K562 (cell line): ENCODE measurements at regions not wholly inside any gene's neighbourhood (a gene's known extent, or its start where the extent isn't known, plus 50 kb on each side); places are given as distances from the start of the nearest gene placed in this dataset.

ENCODE experiments used
- CREB1 ChIP-seq, 2 experiments: sonication (generic) in 1 of 2; formaldehyde crosslinking in 1 of 2; IDR thresholded peaks; 2 replicates each; pipeline versions ENCODE4 v1.6.1 to v1.8.0; 2012 to 2022; ENCODE audit warnings: inconsistent platforms in 1 of 2, mild to moderate bottlenecking in 1 of 2, missing genetic modification reagents in 1 of 2, moderate library complexity in 1 of 2
- CTCF ChIP-seq, 3 experiments: IDR thresholded peaks in 2 of 3; conservative IDR thresholded peaks in 1 of 3; 2 replicates each; pipeline ENCODE4 v1.5.1; 2011 to 2012; ENCODE audit warnings: low read length in 3 of 3, mild to moderate bottlenecking in 3 of 3, control low read depth in 2 of 3, improper control_type of control experiment in 1 of 3, inconsistent platforms in 1 of 3, low read depth in 1 of 3, mixed read lengths in 1 of 3, moderate library complexity in 1 of 3; ENCODE audit not compliant: insufficient read depth in 2 of 3
- FOXA1 ChIP-seq: fragments of 450-650 bp; IDR thresholded peaks from 2 replicates; pipeline ENCODE4 v1.6.1; 2016; ENCODE audit warnings: mild to moderate bottlenecking, borderline replicate concordance
- HDGF ChIP-seq: fragments of 450-650 bp; IDR thresholded peaks from 2 replicates; pipeline ENCODE4 v1.6.1; 2016
- JUND ChIP-seq, 2 experiments: IDR thresholded peaks; 2 replicates in 1 of 2; 3 replicates in 1 of 2; pipeline ENCODE4 v1.6.1; 2011; ENCODE audit warnings: borderline replicate concordance in 2 of 2, low read depth in 2 of 2, low read length in 2 of 2, improper control_type of control experiment in 1 of 2, missing biosample characterization in 1 of 2, missing genetic modification characterization in 1 of 2, missing genetic modification reagents in 1 of 2
- MTA2 ChIP-seq: fragments of 450-650 bp; IDR thresholded peaks from 2 replicates; pipeline ENCODE4 v1.6.1; 2016; ENCODE audit warnings: low read depth
- POLR2A ChIP-seq: fragments of 450-650 bp; conservative IDR thresholded peaks from 2 replicates; pipeline ENCODE4 v1.6.1; 2016
- POLR3A ChIP-seq: IDR thresholded peaks from 2 replicates; pipeline ENCODE4 v1.6.1; 2011; ENCODE audit warnings: borderline replicate concordance, mild to moderate bottlenecking, moderate library complexity; ENCODE audit not compliant: insufficient read length, insufficient read depth; ENCODE audit errors: extremely low read depth
- SETDB1 ChIP-seq: IDR thresholded peaks from one replicate; pipeline ENCODE4 v1.6.1; 2012; ENCODE audit warnings: low read length, control low read depth, inconsistent platforms
- SRSF1 ChIP-seq: fragments of 200-400 bp; formaldehyde crosslinking; IDR thresholded peaks from 2 replicates; pipeline ENCODE4 v1.6.1; 2017; ENCODE audit warnings: mild to moderate bottlenecking, low read depth, low read length, moderate library complexity
- UBTF ChIP-seq, 2 experiments: IDR thresholded peaks; 2 replicates each; pipeline ENCODE4 v1.6.1; 2012; ENCODE audit warnings: improper control_type of control experiment in 2 of 2, low read depth in 2 of 2, low read length in 2 of 2, borderline replicate concordance in 1 of 2
- TF ChIP-seq, protein P1 (sequence below): fragments of 450-650 bp; IDR thresholded peaks from 2 replicates; pipeline ENCODE4 v1.6.1; 2016; ENCODE audit warnings: antibody characterized with exemption

DNA sequence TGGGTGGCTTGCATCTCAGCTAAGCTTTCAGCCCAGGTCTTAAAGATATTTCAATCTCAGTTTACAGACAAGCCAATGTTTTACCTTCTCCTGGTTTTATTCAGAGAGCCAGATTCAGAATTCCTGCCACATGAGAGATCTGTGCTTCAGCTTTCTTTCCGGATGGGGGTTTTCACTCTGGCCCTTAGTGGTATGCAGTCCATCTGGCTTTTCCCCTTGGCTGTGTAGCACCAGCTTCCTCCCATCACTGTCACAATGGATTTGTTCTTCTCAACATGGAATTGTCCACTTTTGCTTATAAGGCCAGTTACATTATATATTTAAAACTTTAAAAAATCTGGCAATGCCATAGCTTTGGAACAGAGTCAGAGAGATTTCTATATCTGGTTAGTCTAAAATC lies 303.9 kb downstream of the ETS1 start:
- TF ChIP-seq, protein P1, sequence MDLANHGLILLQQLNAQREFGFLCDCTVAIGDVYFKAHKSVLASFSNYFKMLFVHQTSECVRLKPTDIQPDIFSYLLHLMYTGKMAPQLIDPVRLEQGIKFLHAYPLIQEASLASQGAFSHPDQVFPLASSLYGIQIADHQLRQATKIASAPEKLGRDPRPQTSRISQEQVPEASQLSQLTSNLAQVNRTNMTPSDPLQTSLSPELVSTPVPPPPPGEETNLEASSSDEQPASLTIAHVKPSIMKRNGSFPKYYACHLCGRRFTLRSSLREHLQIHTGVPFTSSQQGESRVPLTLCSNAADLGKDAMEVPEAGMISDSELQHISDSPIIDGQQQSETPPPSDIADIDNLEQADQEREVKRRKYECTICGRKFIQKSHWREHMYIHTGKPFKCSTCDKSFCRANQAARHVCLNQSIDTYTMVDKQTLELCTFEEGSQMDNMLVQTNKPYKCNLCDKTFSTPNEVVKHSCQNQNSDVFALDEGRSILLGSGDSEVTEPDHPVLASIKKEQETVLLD: no peak
- TF ChIP-seq POLR3A (no peak), POLR2A (no peak), CREB1 (IDR thresholded peaks at IDR 0.05) (no peak), CREB1 (CRISPR knock-in tag; IDR thresholded peaks at IDR 0.05) (no peak), UBTF (IDR thresholded peaks at IDR 0.05; ENCODE audit: borderline replicate concordance in 1 of 2, low read depth in 2 of 2, low read length in 2 of 2) (no peak), SRSF1 (no peak), FOXA1 (no peak), MTA2 (no peak), SETDB1 (no peak), JUND (IDR thresholded peaks at IDR 0.05; ENCODE audit: borderline replicate concordance, low read depth, low read length) (no peak), JUND (tag; IDR thresholded peaks at IDR 0.05; ENCODE audit: borderline replicate concordance, low read depth, low read length) (no peak), HDGF (no peak), CTCF (IDR thresholded peaks at IDR 0.05 in 2 of 3, conservative IDR thresholded peaks at IDR 0.05 in 1 of 3; ENCODE audit: insufficient read depth in 2 of 3, low read depth in 1 of 3, low read length in 3 of 3) (no peak)
